Activated T-cell treated with anti-CD3 and anti-CD28 coated beads, Interleukin-2, amount 50 U/mL, for 24 hours (primary cell): ENCODE measurements at regions not wholly inside any gene's neighbourhood (a gene's known extent, or its start where the extent isn't known, plus 50 kb on each side); places are given as distances from the start of the nearest gene placed in this dataset.
"Not testable (repeated sequence)": the region's sequence is repeated elsewhere in the genome, so short reads cannot be mapped to it uniquely, and the experiment has no call there.

Experiments
- DNase-seq: peaks from one replicate; pipeline ENCODE4 v3.0.0-alpha.2; 2020
- H3K27ac Mint-ChIP-seq: 2 replicates; pipeline ENCODE4 v1.8.0; 2020; ENCODE audit warnings: mild to moderate bottlenecking, mixed read lengths
- H3K27me3 Mint-ChIP-seq: 2 replicates; pipeline ENCODE4 v1.8.0; 2020; ENCODE audit warnings: mixed read lengths
- H3K36me3 Mint-ChIP-seq: 2 replicates; pipeline ENCODE4 v1.8.0; 2020; ENCODE audit warnings: low read depth, mixed read lengths
- H3K4me1 Mint-ChIP-seq: 2 replicates; pipeline ENCODE4 v1.8.0; 2020; ENCODE audit warnings: low read depth, mixed read lengths
- H3K4me3 Mint-ChIP-seq: 2 replicates; pipeline ENCODE4 v1.8.0; 2020; ENCODE audit warnings: mild to moderate bottlenecking, moderate library complexity, mixed read lengths
- H3K9me3 Mint-ChIP-seq: 2 replicates; pipeline ENCODE4 v1.8.0; 2020; ENCODE audit warnings: mixed read lengths

GRCh38 chr9:87193925-87194868 lies 246.9 kb upstream of the GAS1 start:
- DNase-seq, result no peak
- no peak overlapping the region for H3K27ac Mint-ChIP-seq
- no peaks in the 10 kb centered on the region for H3K9me3 Mint-ChIP-seq
- peaks cover 52% of the 10 kb centered on the region for H3K27me3 Mint-ChIP-seq
- no peak overlapping the region for H3K4me3 Mint-ChIP-seq
- H3K4me1 Mint-ChIP-seq, result peaks cover 3% of the 10 kb centered on the region
- H3K36me3 Mint-ChIP-seq, result no peaks in the 10 kb centered on the region

GRCh38 chr9:87195306-87195705 lies 248.0 kb upstream of the GAS1 start:
- Mint-ChIP-seq H3K4me3 (no peak overlapping the region), H3K27ac (no peak overlapping the region), H3K4me1 (peaks cover 3% of the 10 kb centered on the region), H3K9me3 (no peaks in the 10 kb centered on the region), H3K27me3 (peaks cover 54% of the 10 kb centered on the region), H3K36me3 (no peaks in the 10 kb centered on the region)
- no peak for DNase-seq

- no peaks in the 10 kb centered on the region for H3K36me3 Mint-ChIP-seq
- no peak for DNase-seq
- peaks cover 3% of the 10 kb centered on the region for H3K4me1 Mint-ChIP-seq
- H3K9me3 Mint-ChIP-seq, result no peaks in the 10 kb centered on the region
- no peak overlapping the region for H3K27ac Mint-ChIP-seq
- H3K4me3 Mint-ChIP-seq, result no peak overlapping the region
- peaks cover 51% of the 10 kb centered on the region for H3K27me3 Mint-ChIP-seq
Measured at GRCh38 chr9:87197349-87198130, 250.2 kb upstream of the GAS1 start.

GRCh38 chr9:87198716-87199115 lies 251.4 kb upstream of the GAS1 start:
- peaks cover 3% of the 10 kb centered on the region for H3K4me1 Mint-ChIP-seq
- DNase-seq, result no peak
- H3K9me3 Mint-ChIP-seq, result no peaks in the 10 kb centered on the region
- H3K27ac Mint-ChIP-seq, result no peak overlapping the region
- H3K4me3 Mint-ChIP-seq, result no peak overlapping the region
- no peaks in the 10 kb centered on the region for H3K36me3 Mint-ChIP-seq
- peaks cover 41% of the 10 kb centered on the region for H3K27me3 Mint-ChIP-seq

GRCh38 chr9:87199278-87199677 lies 252.0 kb upstream of the GAS1 start:
- no peaks in the 10 kb centered on the region for H3K9me3 Mint-ChIP-seq
- H3K36me3 Mint-ChIP-seq, result no peaks in the 10 kb centered on the region
- H3K27me3 Mint-ChIP-seq, result peaks cover 38% of the 10 kb centered on the region
- H3K4me3 Mint-ChIP-seq, result no peak overlapping the region
- no peak overlapping the region for H3K27ac Mint-ChIP-seq
- peaks cover 3% of the 10 kb centered on the region for H3K4me1 Mint-ChIP-seq
- no peak for DNase-seq

GRCh38 chr9:87199782-87200181 lies 252.5 kb upstream of the GAS1 start:
- Mint-ChIP-seq H3K4me1 (peaks cover 3% of the 10 kb centered on the region), H3K36me3 (no peaks in the 10 kb centered on the region), H3K27me3 (peaks cover 35% of the 10 kb centered on the region), H3K9me3 (no peaks in the 10 kb centered on the region), H3K27ac (no peak overlapping the region), H3K4me3 (no peak overlapping the region)
- DNase-seq, result no peak

GRCh38 chr9:87201351-87201751 lies 254.0 kb upstream of the GAS1 start:
- H3K4me3 Mint-ChIP-seq, result no peak overlapping the region
- H3K9me3 Mint-ChIP-seq, result no peaks in the 10 kb centered on the region
- no peak for DNase-seq
- peaks cover 4% of the 10 kb centered on the region for H3K4me1 Mint-ChIP-seq
- no peak overlapping the region for H3K27ac Mint-ChIP-seq
- H3K27me3 Mint-ChIP-seq, result peaks cover 31% of the 10 kb centered on the region
- H3K36me3 Mint-ChIP-seq, result no peaks in the 10 kb centered on the region

GRCh38 chr9:87206064-87206661 lies 258.9 kb upstream of the GAS1 start:
- Mint-ChIP-seq H3K4me1 (peaks cover 2% of the 10 kb centered on the region), H3K27me3 (peaks cover 5% of the 10 kb centered on the region), H3K27ac (no peak overlapping the region), H3K9me3 (no peaks in the 10 kb centered on the region), H3K4me3 (no peak overlapping the region), H3K36me3 (no peaks in the 10 kb centered on the region)
- DNase-seq, result no peak

GRCh38 chr9:87210658-87211057 lies 263.4 kb upstream of the GAS1 start:
- not testable (repeated sequence) for H3K4me3 Mint-ChIP-seq, H3K4me1 Mint-ChIP-seq, H3K27me3 Mint-ChIP-seq, DNase-seq, H3K27ac Mint-ChIP-seq, H3K9me3 Mint-ChIP-seq, H3K36me3 Mint-ChIP-seq

- no peak overlapping the region for H3K27ac Mint-ChIP-seq
- H3K9me3 Mint-ChIP-seq, result no peaks in the 10 kb centered on the region
- H3K4me3 Mint-ChIP-seq, result no peak overlapping the region
- no peaks in the 10 kb centered on the region for H3K27me3 Mint-ChIP-seq
- H3K36me3 Mint-ChIP-seq, result no peaks in the 10 kb centered on the region
- no peak for DNase-seq
- H3K4me1 Mint-ChIP-seq, result peaks cover 1% of the 10 kb centered on the region
Measured at GRCh38 chr9:87211669-87212068, 264.4 kb upstream of the GAS1 start.

- Mint-ChIP-seq H3K27ac (no peak overlapping the region), H3K4me3 (no peak overlapping the region), H3K27me3 (no peaks in the 10 kb centered on the region), H3K36me3 (no peaks in the 10 kb centered on the region), H3K9me3 (no peaks in the 10 kb centered on the region), H3K4me1 (peaks cover 1% of the 10 kb centered on the region)
- DNase-seq, result no peak
Measured at GRCh38 chr9:87212605-87213021, 265.3 kb upstream of the GAS1 start.

GRCh38 chr9:87213948-87214347 lies 266.6 kb upstream of the GAS1 start:
- Mint-ChIP-seq H3K36me3 (no peaks in the 10 kb centered on the region), H3K4me1 (peaks cover 1% of the 10 kb centered on the region), H3K9me3 (no peaks in the 10 kb centered on the region), H3K27me3 (no peaks in the 10 kb centered on the region), H3K4me3 (no peak overlapping the region), H3K27ac (no peak overlapping the region)
- no peak for DNase-seq

GRCh38 chr9:87214991-87215390 lies 267.7 kb upstream of the GAS1 start:
- Mint-ChIP-seq H3K4me1 (peaks cover 1% of the 10 kb centered on the region), H3K27me3 (no peaks in the 10 kb centered on the region), H3K4me3 (no peak overlapping the region), H3K36me3 (no peaks in the 10 kb centered on the region), H3K9me3 (no peaks in the 10 kb centered on the region), H3K27ac (no peak overlapping the region)
- no peak for DNase-seq

GRCh38 chr9:87216036-87216435 lies 268.7 kb upstream of the GAS1 start:
- Mint-ChIP-seq H3K27ac (no peak overlapping the region), H3K4me3 (no peak overlapping the region), H3K4me1 (peaks cover 1% of the 10 kb centered on the region), H3K27me3 (peaks cover 2% of the 10 kb centered on the region), H3K36me3 (no peaks in the 10 kb centered on the region), H3K9me3 (no peaks in the 10 kb centered on the region)
- DNase-seq, result no peak
